Keratinocyte (primary cell): ENCODE measurements at regions not wholly inside any gene's neighbourhood (a gene's known extent, or its start where the extent isn't known, plus 50 kb on each side); places are given as distances from the start of the nearest gene placed in this dataset.

ENCODE experiments used
- DNase-seq: peaks from one replicate; pipeline ENCODE4 v3.0.0-alpha.2; 2011; ENCODE audit warnings: low read depth, missing footprints, low spot score
- FAIRE-seq: peaks from 2 replicates; lab custom pipeline; 2011; peaks lifted over from hg19 to GRCh38; lab: Jason Lieb, UNC
- H2AFZ ChIP-seq: 2 replicates; pipeline ENCODE4 v1.6.0; 2012; ENCODE audit warnings: low read length, control low read depth, inconsistent platforms; ENCODE audit not compliant: control insufficient read depth
- H3K27ac ChIP-seq: 2 replicates; pipeline ENCODE4 v1.5.1; 2011; ENCODE audit warnings: low read length; ENCODE audit not compliant: control insufficient read depth, insufficient read depth
- H3K27me3 ChIP-seq: 3 replicates; pipeline ENCODE4 v1.6.0; 2011; ENCODE audit warnings: low read length; ENCODE audit not compliant: control insufficient read depth, insufficient read depth; ENCODE audit errors: extremely low read depth
- H3K36me3 ChIP-seq, 2 experiments: 2 replicates in 1 of 2; 3 replicates in 1 of 2; pipeline ENCODE4 v1.5.1; 2011; ENCODE audit warnings: low read length in 2 of 2, mild to moderate bottlenecking in 1 of 2; ENCODE audit not compliant: control insufficient read depth in 2 of 2, insufficient read depth in 2 of 2; ENCODE audit errors: extremely low read depth in 1 of 2
- H3K4me1 ChIP-seq: 3 replicates; pipeline ENCODE4 v1.5.1; 2011; ENCODE audit warnings: low read length; ENCODE audit not compliant: control insufficient read depth, insufficient read depth; ENCODE audit errors: extremely low read depth
- H3K4me2 ChIP-seq: 3 replicates; pipeline ENCODE4 v1.6.0; 2011; ENCODE audit warnings: low read depth, low read length; ENCODE audit not compliant: control insufficient read depth, insufficient read depth; ENCODE audit errors: extremely low read depth
- H3K4me3 ChIP-seq, 3 experiments: fragments of 200-600 bp in 1 of 3; sonication (generic) in 1 of 3; 2 replicates in 2 of 3; 3 replicates in 1 of 3; pipeline ENCODE4 v1.5.1; 2011 to 2016; ENCODE audit warnings: low read length in 3 of 3, mild to moderate bottlenecking in 3 of 3, control low read depth in 2 of 3, inconsistent platforms in 1 of 3, low read depth in 1 of 3, mixed read lengths in 1 of 3, mixed run types in 1 of 3, moderate library complexity in 1 of 3; ENCODE audit not compliant: control insufficient read depth in 2 of 3, insufficient read depth in 2 of 3; ENCODE audit errors: extremely low read depth in 1 of 3
- H3K79me2 ChIP-seq: 2 replicates; pipeline ENCODE4 v1.6.0; 2012; ENCODE audit warnings: low read length; ENCODE audit not compliant: control insufficient read depth, insufficient read depth
- H3K9ac ChIP-seq: 3 replicates; pipeline ENCODE4 v1.6.0; 2011; ENCODE audit warnings: low read length; ENCODE audit not compliant: control insufficient read depth, insufficient read depth; ENCODE audit errors: extremely low read depth
- H3K9me1 ChIP-seq: 3 replicates; pipeline ENCODE4 v1.6.0; 2011; ENCODE audit warnings: low read length; ENCODE audit not compliant: control insufficient read depth, insufficient read depth; ENCODE audit errors: extremely low read depth
- H3K9me3 ChIP-seq: 2 replicates; pipeline ENCODE4 v1.5.1; 2012; ENCODE audit warnings: low read depth, low read length; ENCODE audit not compliant: control insufficient read depth
- H4K20me1 ChIP-seq: 3 replicates; pipeline ENCODE4 v1.6.0; 2011; ENCODE audit warnings: low read length; ENCODE audit not compliant: control insufficient read depth, insufficient read depth; ENCODE audit errors: extremely low read depth
- CTCF ChIP-seq, 3 experiments: IDR thresholded peaks in 1 of 3; conservative IDR thresholded peaks in 1 of 3; optimal IDR thresholded peaks in 1 of 3; 2 replicates in 2 of 3; 3 replicates in 1 of 3; pipeline versions ENCODE3 to v1.5.1; 2011; ENCODE audit warnings: low read length in 3 of 3, mild to moderate bottlenecking in 3 of 3, moderate library complexity in 2 of 3, control low read depth in 1 of 3, inconsistent platforms in 1 of 3; ENCODE audit not compliant: insufficient read depth in 2 of 3; ENCODE audit errors: extremely low read depth in 1 of 3
- EZH2 ChIP-seq: IDR thresholded peaks from one replicate; pipeline ENCODE4 v1.6.1; 2012; ENCODE audit warnings: inconsistent platforms, mild to moderate bottlenecking, low read length, moderate library complexity
- dilution Hi-C: fragments of 300-500 bp; cut with MboI; formaldehyde crosslinking; loops from one replicate; pipeline ENCODE4 v1.7.0; 2020; ENCODE audit warnings: low sequenced_read_pairs; ENCODE audit not compliant: extremely low pct_ligation_motif_present

- no peak overlapping the region for H3K9ac ChIP-seq
- no peaks in the 10 kb centered on the region for H3K79me2 ChIP-seq
- no peak for FAIRE-seq
- no peaks in the 10 kb centered on the region for H3K9me3 ChIP-seq
- H3K36me3 ChIP-seq = no peaks in the 10 kb centered on the region
- no peak for TF ChIP-seq EZH2
- TF ChIP-seq CTCF (optimal IDR thresholded peaks at IDR 0.05 in 1 of 3, IDR thresholded peaks at IDR 0.05 in 1 of 3, conservative IDR thresholded peaks at IDR 0.05 in 1 of 3; ENCODE audit: extremely low read depth in 1 of 3, insufficient read depth in 2 of 3, low read length in 3 of 3) = peak in 1 of 3 experiments; percentile 39
- H3K4me3 ChIP-seq = no peak overlapping the region
- H3K27me3 ChIP-seq = no peaks in the 10 kb centered on the region
- DNase-seq = no peak
- H3K27ac ChIP-seq = no peak overlapping the region
- H3K9me1 ChIP-seq = no peaks in the 10 kb centered on the region
- peaks cover 9% of the 10 kb centered on the region for H3K4me1 ChIP-seq
- H2AFZ ChIP-seq = no peak overlapping the region
- dilution Hi-C loops = no loop called here
- H3K4me2 ChIP-seq = no peak overlapping the region
- H4K20me1 ChIP-seq = no peaks in the 10 kb centered on the region
Observed at GRCh38 chr11:106479646-106480045, 402.2 kb downstream of the AASDHPPT start.

- FAIRE-seq (no peak), DNase-seq (no peak)
- Histone ChIP-seq H2AFZ (no peak overlapping the region), H3K4me3 (no peak overlapping the region), H4K20me1 (no peaks in the 10 kb centered on the region), H3K36me3 (no peaks in the 10 kb centered on the region), H3K9ac (no peak overlapping the region), H3K79me2 (no peaks in the 10 kb centered on the region), H3K9me1 (no peaks in the 10 kb centered on the region), H3K4me2 (no peak overlapping the region), H3K27ac (no peak overlapping the region), H3K9me3 (no peaks in the 10 kb centered on the region), H3K4me1 (peaks cover 9% of the 10 kb centered on the region), H3K27me3 (no peaks in the 10 kb centered on the region)
- no peak for TF ChIP-seq EZH2
- no peak for TF ChIP-seq CTCF (optimal IDR thresholded peaks at IDR 0.05 in 1 of 3, IDR thresholded peaks at IDR 0.05 in 1 of 3, conservative IDR thresholded peaks at IDR 0.05 in 1 of 3; ENCODE audit: extremely low read depth in 1 of 3, insufficient read depth in 2 of 3, low read length in 3 of 3)
- dilution Hi-C loops = no loop called here
Observed at GRCh38 chr11:106480581-106481190, 403.2 kb downstream of the AASDHPPT start.
